SKM-1 treated with dmso at 0.1 percent for 144 hours (cell line): ENCODE measurements at regions not wholly inside any gene's neighbourhood (a gene's known extent, or its start where the extent isn't known, plus 50 kb on each side); places are given as distances from the start of the nearest gene placed in this dataset.

ENCODE experiments used
- DNase-seq: peaks from one replicate; lab custom pipeline; 2025; ENCODE audit not compliant: unreplicated experiment; lab: John Stamatoyannopoulos, UW

DNA sequence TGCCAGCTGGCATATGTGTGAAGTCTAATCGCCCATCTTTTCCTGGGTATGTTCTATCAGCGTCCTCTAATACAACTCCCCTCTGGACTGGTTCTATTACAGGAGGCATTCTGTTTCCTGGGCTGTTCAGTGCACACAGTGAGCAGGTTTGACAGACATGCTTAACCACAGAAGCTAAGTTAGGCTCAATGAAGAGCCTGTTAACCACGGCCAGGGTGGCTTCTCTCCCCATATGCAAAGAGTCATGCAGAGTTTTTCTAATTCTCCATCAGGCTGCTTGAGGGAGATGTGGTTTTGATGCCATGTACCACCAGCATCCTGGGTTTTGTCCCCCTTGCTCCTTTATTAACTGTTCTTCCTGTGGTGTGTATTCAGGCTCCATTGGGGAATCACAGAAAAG lies 57.2 kb upstream of the ALOX12 start:
- no peak for DNase-seq

DNA sequence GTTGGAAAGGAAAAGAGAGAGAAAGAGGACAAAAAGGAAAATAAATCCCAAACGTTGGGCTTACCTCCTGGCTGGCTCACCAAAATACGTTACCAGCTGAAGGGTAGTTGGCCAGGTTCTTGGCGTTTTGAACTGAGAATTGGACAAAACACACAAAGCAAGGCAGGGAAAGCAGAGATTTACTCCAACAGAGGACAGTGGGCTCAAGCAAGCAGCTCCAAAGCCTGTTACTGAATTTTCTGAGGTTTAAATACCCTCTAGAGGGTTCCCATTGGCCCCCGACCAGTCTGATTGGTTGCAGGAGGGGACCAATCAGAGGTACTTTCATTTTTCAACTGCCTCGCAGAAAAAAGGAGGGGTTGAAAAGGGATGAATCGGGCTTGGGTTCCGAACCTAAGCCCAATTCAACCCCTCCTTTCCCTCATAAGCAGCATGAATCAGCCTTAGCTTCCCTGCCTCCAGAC lies 55.6 kb upstream of the ALOX12 start:
- DNase-seq: no peak

DNA sequence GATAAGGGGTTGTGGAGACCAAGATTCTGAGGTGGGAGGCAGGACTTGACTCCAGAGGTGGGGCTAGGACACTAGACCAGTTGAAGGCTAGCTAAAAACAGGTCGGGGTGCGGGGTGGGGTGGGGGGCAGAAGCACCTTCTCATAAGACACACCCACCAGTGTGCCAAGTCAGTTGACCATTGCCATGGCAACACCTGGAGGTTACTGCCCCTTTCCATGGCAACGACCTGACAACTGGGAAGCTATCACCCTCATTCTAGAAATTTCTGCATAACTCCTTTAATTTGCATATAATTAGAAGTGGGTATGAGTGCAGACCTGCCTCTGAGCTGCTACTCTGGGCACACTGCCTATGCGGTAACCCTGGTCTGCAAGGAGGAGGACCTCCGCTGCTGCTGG lies 53.9 kb upstream of the ALOX12 start:
- no peak for DNase-seq

DNA sequence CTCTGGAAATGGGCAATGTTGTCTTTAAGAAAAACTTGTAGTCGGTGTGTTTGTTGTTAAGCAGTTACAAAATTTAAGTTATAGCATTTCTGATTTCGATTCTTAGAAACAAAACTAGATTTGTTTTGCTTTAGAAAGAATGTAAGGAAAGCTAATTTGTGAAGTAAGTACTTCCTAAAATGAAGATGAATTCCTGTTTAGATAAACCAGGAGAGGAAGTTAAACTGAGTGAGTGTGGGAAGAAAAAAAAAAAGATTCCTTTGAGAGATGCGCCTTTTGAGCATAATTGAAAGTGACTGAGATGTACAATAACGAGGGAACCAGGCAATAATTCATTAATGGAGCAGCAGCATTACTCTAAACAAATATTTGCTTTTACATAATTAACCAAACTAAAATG lies 52.4 kb upstream of the ALOX12 start:
- DNase-seq: no peak
